ENCODE measurements at regions not wholly inside any gene's neighbourhood (a gene's known extent, or its start where the extent isn't known, plus 50 kb on each side); places are given as distances from the start of the nearest gene placed in this dataset.
"Not testable (repeated sequence)": the region's sequence is repeated elsewhere in the genome, so short reads cannot be mapped to it uniquely, and the experiment has no call there.

DNA sequence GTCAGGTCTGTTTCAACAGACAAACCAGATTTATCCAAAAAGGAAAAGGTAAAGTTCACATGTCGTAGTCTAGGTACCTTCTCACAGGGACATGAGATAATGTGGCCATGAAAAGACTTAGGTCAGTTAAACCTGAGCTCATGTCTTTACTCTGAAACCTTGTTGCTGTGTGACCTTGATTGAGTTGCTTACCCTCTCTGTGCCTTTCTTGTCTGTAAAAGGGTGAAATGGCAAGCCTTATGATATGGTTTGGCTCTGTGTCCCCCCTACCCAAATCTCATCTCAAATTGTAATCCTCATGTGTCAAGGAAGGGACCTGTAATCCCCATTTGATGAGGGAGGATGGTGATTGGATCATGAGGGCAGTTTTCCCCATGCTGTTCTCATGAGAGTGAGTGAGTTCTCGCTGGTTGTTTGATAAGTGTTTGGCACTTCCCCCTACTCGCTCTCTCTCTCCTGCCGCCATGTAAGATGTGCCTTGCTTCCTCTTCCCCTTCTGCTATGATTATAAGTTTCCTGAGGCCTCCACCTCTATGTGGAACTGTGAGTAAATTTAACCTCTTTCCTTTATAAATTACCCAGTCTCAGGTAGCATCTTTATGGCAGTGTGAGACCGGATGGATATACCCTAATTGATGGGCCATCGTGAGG, 299.8 kb downstream of the ADGRD1 start:
- DNase-seq (ENCODE audit: low read depth in 1 of 2, low spot score in 1 of 2): no peak
- in situ Hi-C loops (cut with HindIII; ENCODE audit: low pct_unique_long_range_greater_than_20kb, low sequenced_read_pairs): no loop called here
- TF ChIP-seq JUND (IDR thresholded peaks at IDR 0.05; ENCODE audit: low read depth): no peak

DNA sequence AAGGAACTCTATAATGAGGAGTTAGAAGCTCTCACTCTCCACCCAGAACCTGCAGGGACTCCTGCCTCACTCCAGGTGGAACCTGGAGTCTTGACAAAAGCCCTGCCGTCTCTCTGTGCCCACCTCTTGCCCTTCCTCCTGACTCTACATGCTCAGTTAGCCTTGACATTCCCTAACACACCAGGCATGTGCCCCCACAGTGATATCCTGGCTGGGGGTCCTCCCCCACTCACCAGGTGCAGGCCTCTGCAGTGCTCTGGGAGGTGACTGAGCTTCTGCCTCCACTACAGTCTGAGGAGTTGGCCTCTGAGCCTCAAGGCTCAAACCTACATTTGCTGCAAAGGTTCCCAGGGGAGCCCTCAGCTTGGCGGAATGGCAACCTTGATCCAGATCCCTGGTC, 300.7 kb downstream of the ADGRD1 start:
- no peak for TF ChIP-seq JUND (IDR thresholded peaks at IDR 0.05; ENCODE audit: low read depth)
- in situ Hi-C loops (cut with HindIII; ENCODE audit: low pct_unique_long_range_greater_than_20kb, low sequenced_read_pairs): no loop called here
- no peak for DNase-seq (ENCODE audit: low read depth in 1 of 2, low spot score in 1 of 2)

DNA sequence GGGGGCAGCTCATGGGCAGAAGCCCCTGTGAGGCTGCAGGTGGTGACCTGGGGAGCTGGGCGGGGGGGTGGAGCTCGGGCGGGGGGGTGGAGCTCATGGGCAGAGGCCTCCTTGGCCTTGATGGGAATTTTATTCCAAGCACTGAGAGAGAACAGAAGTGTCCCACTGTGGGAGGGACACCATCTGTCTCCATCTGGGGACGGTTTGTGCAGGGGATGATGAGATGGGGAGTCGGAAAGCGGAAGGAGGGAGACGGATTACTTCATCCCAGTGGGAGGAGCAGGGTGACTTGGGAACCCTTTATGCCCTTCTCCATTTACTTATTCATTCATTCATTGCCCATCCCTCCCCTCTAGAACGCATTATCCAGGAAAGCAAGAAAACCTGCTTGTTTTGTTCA, 304.7 kb downstream of the ADGRD1 start:
- no peak for DNase-seq (ENCODE audit: low read depth in 1 of 2, low spot score in 1 of 2)
- in situ Hi-C loops (cut with HindIII; ENCODE audit: low pct_unique_long_range_greater_than_20kb, low sequenced_read_pairs): no loop called here
- no peak for TF ChIP-seq JUND (IDR thresholded peaks at IDR 0.05; ENCODE audit: low read depth)

DNA sequence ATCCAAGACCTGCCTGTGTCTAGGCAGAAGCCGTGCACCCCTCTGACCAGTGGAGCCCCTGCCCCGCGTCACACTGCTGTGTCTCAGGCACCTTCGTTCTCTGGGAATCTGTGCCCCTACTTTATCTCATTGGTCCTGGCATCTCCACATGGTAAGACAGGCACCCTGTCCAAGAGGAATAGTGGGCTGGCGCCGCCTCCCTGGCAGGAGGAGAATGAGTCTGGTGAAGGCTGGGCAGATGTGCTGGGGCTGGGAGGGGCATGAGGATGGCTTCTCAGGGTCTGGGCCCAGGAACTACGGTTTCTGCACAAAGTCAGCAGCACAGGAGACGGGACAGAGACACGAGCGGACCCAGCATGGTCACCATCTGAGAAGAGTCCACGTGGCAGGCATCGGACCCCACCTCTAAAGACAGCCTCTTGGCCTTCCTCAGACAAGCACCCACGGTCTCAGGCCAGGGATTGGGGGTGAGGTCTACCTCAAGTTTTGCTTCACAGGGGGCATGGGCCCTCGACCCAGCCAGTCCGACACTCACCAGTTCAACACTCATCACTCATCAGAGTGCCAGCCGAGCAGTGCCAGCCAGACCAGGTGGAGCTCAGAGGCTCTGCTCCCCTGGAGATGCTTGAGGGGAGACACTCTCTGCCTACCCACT, 306.7 kb downstream of the ADGRD1 start:
- DNase-seq (ENCODE audit: low read depth in 1 of 2, low spot score in 1 of 2): no peak
- no peak for TF ChIP-seq JUND (IDR thresholded peaks at IDR 0.05; ENCODE audit: low read depth)
- in situ Hi-C loops (cut with HindIII; ENCODE audit: low pct_unique_long_range_greater_than_20kb, low sequenced_read_pairs): no loop called here

DNA sequence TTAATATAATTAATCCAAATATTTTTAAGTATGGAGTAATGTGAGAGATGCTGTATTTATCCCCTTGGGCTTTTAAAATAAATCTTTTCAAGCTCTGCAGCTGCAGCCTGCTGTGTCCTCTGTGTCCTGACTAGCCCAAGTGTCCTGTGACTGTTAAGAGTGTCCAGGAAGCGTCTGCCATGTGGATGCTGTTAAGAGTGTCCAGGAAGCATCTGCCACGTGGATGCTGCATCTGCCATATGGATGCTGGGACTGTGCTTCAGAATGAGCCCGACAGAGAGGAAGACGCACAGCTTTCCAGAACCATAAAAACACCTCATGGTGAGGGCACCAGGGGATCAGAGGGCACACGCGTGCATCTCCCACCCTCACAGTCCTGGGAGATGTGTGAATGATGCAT, 307.2 kb downstream of the ADGRD1 start:
- no peak for DNase-seq (ENCODE audit: low read depth in 1 of 2, low spot score in 1 of 2)
- TF ChIP-seq JUND (IDR thresholded peaks at IDR 0.05; ENCODE audit: low read depth): no peak
- in situ Hi-C loops (cut with HindIII; ENCODE audit: low pct_unique_long_range_greater_than_20kb, low sequenced_read_pairs): no loop called here

DNA sequence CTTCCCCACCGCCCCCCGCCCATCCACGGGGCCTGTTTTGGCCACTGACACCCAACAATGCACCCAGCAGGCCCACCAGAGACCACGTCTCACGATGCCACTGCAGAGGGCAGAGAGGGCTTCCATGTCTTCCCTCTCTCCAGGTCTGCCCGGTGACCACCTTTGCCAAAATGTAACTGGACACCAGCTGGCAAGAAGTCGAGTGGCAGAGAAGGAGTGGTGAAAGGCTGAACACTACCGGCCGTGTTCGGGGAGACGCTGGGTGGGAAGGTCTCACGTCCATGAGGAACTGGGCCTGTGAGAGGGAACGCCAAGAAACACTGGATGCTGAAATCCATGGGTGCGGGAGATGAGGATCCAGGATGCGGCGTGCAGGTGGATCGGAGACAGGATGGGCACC, 308.2 kb downstream of the ADGRD1 start:
- DNase-seq (ENCODE audit: low read depth in 1 of 2, low spot score in 1 of 2): peak in 1 of 2 experiments; percentile 13
- in situ Hi-C loops (cut with HindIII; ENCODE audit: low pct_unique_long_range_greater_than_20kb, low sequenced_read_pairs): no loop called here
- no peak for TF ChIP-seq JUND (IDR thresholded peaks at IDR 0.05; ENCODE audit: low read depth)

DNA sequence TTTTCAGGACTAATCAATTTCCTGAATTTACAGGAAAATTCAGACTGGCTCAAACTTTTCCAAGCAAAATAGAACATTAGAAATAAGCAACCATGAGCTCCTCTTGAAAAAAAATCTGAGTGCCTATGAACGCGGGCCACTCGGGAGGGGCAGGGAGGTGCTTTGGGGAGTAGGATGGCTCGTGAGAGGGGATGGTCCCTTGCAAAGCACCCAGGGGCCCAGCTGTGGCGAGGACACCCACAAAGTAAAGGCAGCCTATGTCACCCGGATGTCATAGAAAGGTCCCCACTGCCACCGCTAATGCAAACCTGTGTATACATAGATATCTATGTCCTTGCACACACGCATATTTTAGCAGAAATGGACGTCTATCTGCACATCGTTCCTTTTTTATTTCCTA, 309.9 kb downstream of the ADGRD1 start:
- DNase-seq (ENCODE audit: low read depth in 1 of 2, low spot score in 1 of 2): no peak
- TF ChIP-seq JUND (IDR thresholded peaks at IDR 0.05; ENCODE audit: low read depth): no peak
- in situ Hi-C loops (cut with HindIII; ENCODE audit: low pct_unique_long_range_greater_than_20kb, low sequenced_read_pairs): no loop called here

DNA sequence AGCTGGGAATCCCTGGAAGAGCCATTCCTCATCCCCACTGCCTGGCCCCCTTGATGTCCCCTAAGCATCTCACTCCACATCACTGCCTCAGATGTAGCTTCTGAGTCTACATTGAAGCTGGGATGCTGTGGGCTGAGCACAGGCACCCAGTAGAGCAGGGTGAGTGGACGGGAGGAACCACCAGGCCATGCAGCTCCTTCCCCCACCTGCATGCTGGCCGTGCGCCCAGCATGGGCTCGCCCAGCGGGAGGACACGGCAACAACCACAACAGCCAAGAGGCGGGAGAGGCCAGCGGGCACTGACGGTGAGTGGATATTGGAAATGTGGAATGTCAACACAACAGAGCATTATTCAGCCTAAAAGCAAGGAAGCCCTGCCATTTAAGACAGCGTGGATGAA, 310.9 kb downstream of the ADGRD1 start:
- in situ Hi-C loops (cut with HindIII; ENCODE audit: low pct_unique_long_range_greater_than_20kb, low sequenced_read_pairs): no loop called here
- no peak for TF ChIP-seq JUND (IDR thresholded peaks at IDR 0.05; ENCODE audit: low read depth)
- peak in 1 of 2 experiments; percentile 12 for DNase-seq (ENCODE audit: low read depth in 1 of 2, low spot score in 1 of 2)

DNA sequence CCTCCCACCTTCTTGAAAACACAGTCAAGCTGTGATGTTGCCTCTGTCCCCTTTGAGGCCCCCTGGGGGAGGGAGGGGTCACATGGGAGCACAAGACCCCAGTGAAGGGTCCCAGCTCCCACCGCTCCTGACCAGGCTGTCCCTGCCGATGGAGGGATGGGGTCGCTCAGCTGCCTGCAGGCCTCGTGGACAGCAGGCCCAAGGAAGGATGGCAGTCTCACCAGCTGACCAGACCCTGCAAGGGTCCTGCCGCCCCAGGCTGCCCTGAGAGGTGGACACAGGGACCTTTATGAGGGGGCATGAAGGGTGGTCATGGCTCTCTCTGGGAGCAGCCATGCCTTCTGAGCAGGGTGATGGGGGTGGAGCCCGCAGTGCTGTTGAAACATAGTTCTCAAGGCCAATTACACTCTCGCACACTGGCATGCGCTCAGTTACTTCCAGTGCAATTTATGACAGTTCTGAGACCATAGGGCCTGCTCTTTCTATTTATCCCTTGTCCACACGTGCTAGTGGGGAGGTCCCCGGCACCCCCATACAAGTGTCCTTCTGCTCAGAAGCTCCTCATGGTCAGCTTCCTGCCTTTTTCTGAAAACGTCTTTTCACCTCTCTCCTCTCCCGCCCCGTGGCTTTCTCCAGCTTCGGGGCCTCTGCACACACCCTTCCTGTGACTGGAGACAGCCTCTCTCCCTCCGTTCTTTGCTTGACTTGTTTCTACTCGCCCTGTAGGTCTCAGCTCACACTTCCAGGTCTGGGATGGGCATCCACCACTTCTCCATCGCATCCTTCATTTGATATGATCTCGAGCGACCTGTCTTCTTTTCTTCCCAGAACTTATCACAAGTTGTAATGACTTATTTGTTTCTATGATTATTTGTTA, 313.1 kb downstream of the ADGRD1 start:
- in situ Hi-C loops (cut with HindIII; ENCODE audit: low pct_unique_long_range_greater_than_20kb, low sequenced_read_pairs): no loop called here
- no peak for DNase-seq (ENCODE audit: low read depth in 1 of 2, low spot score in 1 of 2)

DNA sequence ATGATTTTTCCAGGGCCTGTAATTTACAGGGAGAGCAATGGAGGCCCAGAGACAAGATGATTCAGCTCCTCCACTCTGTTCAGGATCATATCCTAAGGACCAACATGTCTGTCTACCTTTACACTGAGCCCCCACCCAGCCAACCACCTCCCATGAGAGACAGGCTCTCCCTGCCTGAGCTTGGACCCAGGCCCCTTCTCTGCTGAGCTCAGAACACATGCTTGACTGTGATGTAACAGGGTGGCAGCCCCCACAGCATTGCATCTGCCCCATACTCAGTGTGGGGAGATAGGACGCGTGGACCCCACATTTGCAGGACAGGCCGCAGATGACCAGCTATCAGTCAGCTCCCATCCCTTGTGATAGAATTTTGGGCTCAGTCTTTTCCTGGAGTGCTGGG, 313.9 kb downstream of the ADGRD1 start:
- DNase-seq (ENCODE audit: low read depth in 1 of 2, low spot score in 1 of 2): no peak
- in situ Hi-C loops (cut with HindIII; ENCODE audit: low pct_unique_long_range_greater_than_20kb, low sequenced_read_pairs): no loop called here
- no peak for TF ChIP-seq JUND (IDR thresholded peaks at IDR 0.05; ENCODE audit: low read depth)

More for the DNA sequence above, 313.1 kb downstream of the ADGRD1 start:
- no peak for TF ChIP-seq JUND (IDR thresholded peaks at IDR 0.05; ENCODE audit: low read depth)

DNA sequence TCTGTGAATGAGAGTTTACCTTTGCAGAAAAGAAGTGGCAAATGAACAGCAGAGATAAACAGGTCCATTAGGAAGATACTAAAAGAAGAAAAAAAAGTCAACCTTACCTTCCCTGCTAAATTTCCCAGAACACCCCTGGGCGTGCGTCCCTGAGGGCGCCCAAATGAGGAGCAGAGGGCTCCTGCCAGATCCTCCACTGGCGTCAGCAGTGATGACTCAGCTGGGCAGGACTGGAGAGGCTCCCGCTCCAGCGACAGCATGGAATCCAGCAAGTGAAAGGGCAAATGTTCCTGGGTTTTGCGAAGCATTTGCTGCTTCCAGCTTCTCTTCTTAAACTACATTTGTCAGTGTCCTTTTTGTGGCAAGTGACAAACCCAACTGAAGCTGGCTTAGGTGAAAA, 314.4 kb downstream of the ADGRD1 start:
- DNase-seq (ENCODE audit: low read depth in 1 of 2, low spot score in 1 of 2); in situ Hi-C loops (cut with HindIII; ENCODE audit: low pct_unique_long_range_greater_than_20kb, low sequenced_read_pairs): not testable (repeated sequence)

DNA sequence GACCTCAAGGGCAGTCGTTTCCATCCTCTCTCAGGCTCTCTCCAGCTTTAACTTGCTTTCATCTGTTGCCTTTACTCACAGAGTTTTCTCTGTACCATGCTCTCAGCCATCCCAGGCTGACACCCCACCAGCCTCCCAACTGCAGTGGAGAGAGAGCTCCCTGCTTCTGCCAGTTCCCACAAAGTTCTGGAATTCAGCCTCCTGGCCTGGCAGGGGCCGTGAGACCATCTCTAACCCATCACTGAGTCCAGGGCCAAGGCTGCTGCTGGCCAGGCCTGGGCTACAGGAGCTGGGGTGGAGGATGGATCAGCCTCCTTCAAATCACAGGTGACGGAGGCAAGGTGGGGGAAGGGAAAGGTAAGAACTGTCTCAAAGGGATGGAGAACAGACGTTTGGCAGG, 314.9 kb downstream of the ADGRD1 start:
- DNase-seq (ENCODE audit: low read depth in 1 of 2, low spot score in 1 of 2); in situ Hi-C loops (cut with HindIII; ENCODE audit: low pct_unique_long_range_greater_than_20kb, low sequenced_read_pairs): not testable (repeated sequence)

DNA sequence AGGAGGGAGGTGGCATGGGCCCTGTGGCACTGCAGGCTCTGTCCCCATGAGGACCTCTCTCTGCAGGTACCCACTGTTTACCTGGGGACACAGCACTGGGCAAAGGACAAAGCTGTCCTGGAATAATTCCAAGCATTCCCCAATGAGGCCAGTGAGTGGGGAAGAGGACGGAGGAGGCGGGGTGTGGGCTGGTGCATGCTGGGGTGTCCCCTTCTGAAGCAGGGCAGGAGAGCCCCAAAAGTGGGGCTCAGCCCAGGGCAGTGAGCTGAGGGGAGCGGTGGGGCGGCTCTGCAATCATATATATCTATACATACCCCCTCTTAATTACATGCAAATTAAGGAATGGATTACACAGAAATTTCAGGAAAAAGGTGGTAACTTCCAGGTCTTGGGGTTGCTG, 315.8 kb downstream of the ADGRD1 start:
- no peak for DNase-seq (ENCODE audit: low read depth in 1 of 2, low spot score in 1 of 2)
- in situ Hi-C loops (cut with HindIII; ENCODE audit: low pct_unique_long_range_greater_than_20kb, low sequenced_read_pairs): no loop called here
- TF ChIP-seq JUND (IDR thresholded peaks at IDR 0.05; ENCODE audit: low read depth): no peak

DNA sequence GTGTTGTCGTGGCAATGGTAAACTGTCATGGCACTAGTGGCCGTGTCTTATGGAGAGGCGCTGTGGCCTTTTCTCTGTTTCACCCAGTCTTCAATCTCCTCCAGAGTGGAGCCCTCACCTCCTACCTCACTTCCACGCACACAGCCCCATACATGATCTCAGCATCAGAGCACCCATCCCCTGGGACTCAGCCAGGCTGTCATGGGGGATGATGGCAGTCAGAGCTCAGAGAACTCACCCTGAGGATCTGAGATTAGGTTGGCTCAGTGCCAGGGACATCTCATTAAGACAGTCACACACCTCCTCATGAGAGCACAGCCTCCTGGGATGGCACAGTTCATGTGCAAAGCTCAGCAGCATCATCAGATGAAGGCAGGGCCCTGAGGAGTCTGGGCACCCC, 316.3 kb downstream of the ADGRD1 start:
- in situ Hi-C loops (cut with HindIII; ENCODE audit: low pct_unique_long_range_greater_than_20kb, low sequenced_read_pairs): not testable (repeated sequence)
- DNase-seq (ENCODE audit: low read depth in 1 of 2, low spot score in 1 of 2): peak in 1 of 2 experiments; percentile 16

Measured in T47D (cell line).